Erythroblast (primary cell): ENCODE measurements at regions not wholly inside any gene's neighbourhood (a gene's known extent, or its start where the extent isn't known, plus 50 kb on each side); places are given as distances from the start of the nearest gene placed in this dataset.

Experiments
- DNase-seq, 2 experiments: peaks; one replicate each; lab custom pipeline; 2025; lab: John Stamatoyannopoulos, UW
- GATA1 ChIP-seq: IDR thresholded peaks from 2 replicates; pipeline ENCODE4 v1.6.1; 2011; ENCODE audit warnings: low read depth, mild to moderate bottlenecking, control low read depth, low read length, moderate library complexity
- POLR2A ChIP-seq: IDR thresholded peaks from 2 replicates; pipeline ENCODE4 v1.6.1; 2011; ENCODE audit warnings: mild to moderate bottlenecking, low read length

GRCh38 chr1:75074831-75075395 lies 59.3 kb upstream of the LHX8 start:
- TF ChIP-seq POLR2A = no peak
- DNase-seq = no peak

- TF ChIP-seq POLR2A (no peak), GATA1 (no peak)
- no peak for DNase-seq
Measured at GRCh38 chr1:75079538-75080290, 54.5 kb upstream of the LHX8 start.

GRCh38 chr1:75083223-75083622 lies 51.0 kb upstream of the LHX8 start:
- DNase-seq = no peak
- TF ChIP-seq POLR2A = no peak
- no peak for TF ChIP-seq GATA1

GRCh38 chr1:75083848-75084514 lies 50.2 kb upstream of the LHX8 start:
- TF ChIP-seq GATA1 (no peak), POLR2A (no peak)
- no peak for DNase-seq
